MCF 10A (cell line): ENCODE measurements at regions not wholly inside any gene's neighbourhood (a gene's known extent, or its start where the extent isn't known, plus 50 kb on each side); places are given as distances from the start of the nearest gene placed in this dataset.
"Not testable (repeated sequence)": the region's sequence is repeated elsewhere in the genome, so short reads cannot be mapped to it uniquely, and the experiment has no call there.

Experiments
- BruUV-seq: library from RNA; stranded (reverse); fragments of 400-500 nt; replicated peaks from 2 replicates; lab custom pipeline; 2021; lab: Mats Ljungman, UMichigan
- CTCF ChIA-PET: fragments of 300-600 bp; sonication (Branson Sonifier 250); formaldehyde crosslinking; extraction: SDS; loops from one replicate; lab custom pipeline; 2021; ENCODE audit warnings: antibody characterized with exemption, inconsistent platforms; lab: Yijun Ruan, JAX
- POLR2A ChIA-PET: fragments of 300-600, 350-650 bp; sonication (Branson Sonifier 250); formaldehyde crosslinking; extraction: SDS; loops from one replicate; lab custom pipeline; 2020; ENCODE audit warnings: antibody characterized with exemption, inconsistent platforms; lab: Yijun Ruan, JAX
- DNase-seq: peaks from one replicate; pipeline ENCODE4 v3.0.0-alpha.2; 2018; ENCODE audit not compliant: unreplicated experiment
- H3K27ac Mint-ChIP-seq: one replicate; pipeline ENCODE4 v1.8.0; 2022; ENCODE audit warnings: mild to moderate bottlenecking, low read depth, mixed read lengths; ENCODE audit not compliant: unreplicated experiment
- H3K27me3 Mint-ChIP-seq: one replicate; pipeline ENCODE4 v1.8.0; 2022; ENCODE audit warnings: mixed read lengths; ENCODE audit not compliant: insufficient read depth, unreplicated experiment
- H3K36me3 Mint-ChIP-seq: one replicate; pipeline ENCODE4 v1.8.0; 2022; ENCODE audit warnings: mild to moderate bottlenecking, moderate library complexity, mixed read lengths; ENCODE audit not compliant: insufficient read depth, unreplicated experiment
- H3K4me1 Mint-ChIP-seq: one replicate; pipeline ENCODE4 v1.8.0; 2022; ENCODE audit warnings: mixed read lengths; ENCODE audit not compliant: insufficient read depth, unreplicated experiment
- H3K4me3 Mint-ChIP-seq: one replicate; pipeline ENCODE4 v1.8.0; 2022; ENCODE audit warnings: mild to moderate bottlenecking, moderate library complexity, mixed read lengths; ENCODE audit not compliant: unreplicated experiment
- H3K9me3 Mint-ChIP-seq: one replicate; pipeline ENCODE4 v1.8.0; 2022; ENCODE audit warnings: mixed read lengths; ENCODE audit not compliant: unreplicated experiment
- CTCF ChIP-seq: fragments of 200-600 bp; IDR thresholded peaks from one replicate; pipeline ENCODE4 v1.8.0; 2022; ENCODE audit warnings: antibody characterized with exemption, mild to moderate bottlenecking; ENCODE audit not compliant: unreplicated experiment
- intact Hi-C: fragments of 100-400 bp; cut with micrococcal nuclease; formaldehyde crosslinking; loops from 2 replicates; pipeline ENCODE4 v1.14.1; 2022

DNA sequence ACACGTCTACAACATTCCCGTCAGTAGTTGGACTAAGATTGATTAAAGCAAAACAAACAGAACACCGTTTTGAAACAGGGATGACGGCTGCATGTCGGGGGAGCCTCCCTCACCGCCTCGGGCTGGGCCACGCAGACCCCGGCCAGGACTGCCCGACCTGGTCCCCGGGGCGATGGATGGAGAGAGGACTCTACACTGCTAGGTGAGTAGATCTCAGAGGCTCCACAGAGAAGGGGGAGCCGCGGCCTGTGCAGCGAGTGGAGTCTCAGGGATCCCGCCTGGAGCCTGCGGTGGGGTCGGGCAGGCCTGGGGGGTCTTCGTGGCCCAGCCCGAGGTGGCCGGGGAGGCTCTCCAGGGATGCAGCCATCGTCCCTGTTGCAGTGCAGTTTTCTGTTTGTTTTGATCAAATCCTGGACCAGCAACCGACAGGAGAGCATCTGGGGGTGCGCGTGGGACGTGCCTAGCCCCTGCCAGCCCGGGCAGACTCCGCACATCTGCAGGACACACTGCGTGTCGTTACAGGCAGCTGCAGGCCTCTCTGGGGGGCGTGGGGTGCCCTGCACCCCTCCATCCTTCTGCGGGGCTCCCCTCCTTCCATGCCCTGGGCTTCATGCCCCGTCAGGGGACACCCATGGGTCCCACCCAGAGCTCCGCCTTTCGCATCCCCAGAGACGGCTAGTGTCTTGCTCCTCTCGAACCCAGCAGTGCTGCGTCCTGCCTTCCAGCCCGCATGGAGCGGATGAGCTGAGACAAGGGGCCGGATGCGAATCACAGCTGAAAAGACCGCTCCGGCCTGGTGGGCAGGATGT is 143.6 kb downstream of the RTP5 start:
- ChIA-PET POLR2A (no interaction called here), CTCF (interaction anchor here (0.7 kb wide), 1 partner anchor 87 kb away, joined by 3 read pairs; no protein-coding TSS in a partner anchor)
- peaks cover 15% of the 10 kb centered on the region for H3K27me3 Mint-ChIP-seq
- no peak for DNase-seq
- H3K4me1 Mint-ChIP-seq, result no peaks in the 10 kb centered on the region
- no peak overlapping the region for H3K4me3 Mint-ChIP-seq
- BruUV-seq, result no TSS peak
- H3K9me3 Mint-ChIP-seq, result no peaks in the 10 kb centered on the region
- H3K27ac Mint-ChIP-seq, result no peak overlapping the region
- intact Hi-C loops, result no loop called here
- no peaks in the 10 kb centered on the region for H3K36me3 Mint-ChIP-seq
- TF ChIP-seq CTCF, result no peak

DNA sequence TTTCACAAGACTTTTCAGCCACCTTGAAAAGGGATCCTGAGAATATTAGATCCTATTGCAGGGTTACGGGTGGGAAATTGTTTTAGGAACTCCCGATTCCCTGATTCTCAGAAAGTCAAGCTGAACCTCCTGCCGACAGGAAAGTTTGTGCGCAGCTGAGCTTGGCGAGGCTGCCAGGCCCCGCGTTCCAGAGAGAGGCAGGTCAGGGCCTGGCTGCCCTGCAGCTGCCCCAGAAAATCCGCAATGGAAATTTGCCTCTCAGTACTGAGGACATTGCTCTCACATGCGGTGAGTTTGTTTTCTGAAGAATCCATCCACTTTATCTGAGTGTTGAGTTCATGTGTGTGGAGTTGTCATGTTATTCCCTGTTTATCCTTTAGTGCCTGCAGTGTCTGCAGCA is 144.2 kb downstream of the RTP5 start:
- Mint-ChIP-seq H3K36me3 (no peaks in the 10 kb centered on the region), H3K27me3 (peaks cover 17% of the 10 kb centered on the region), H3K27ac (no peak overlapping the region), H3K4me1 (no peaks in the 10 kb centered on the region), H3K9me3 (no peaks in the 10 kb centered on the region), H3K4me3 (no peak overlapping the region)
- CTCF ChIA-PET, result interaction anchor here (0.7 kb wide), 1 partner anchor 88 kb away, joined by 3 read pairs; no protein-coding TSS in a partner anchor
- DNase-seq, result no peak
- TF ChIP-seq CTCF, result no peak
- POLR2A ChIA-PET, result no interaction called here
- BruUV-seq, result no TSS peak
- intact Hi-C loops, result no loop called here

DNA sequence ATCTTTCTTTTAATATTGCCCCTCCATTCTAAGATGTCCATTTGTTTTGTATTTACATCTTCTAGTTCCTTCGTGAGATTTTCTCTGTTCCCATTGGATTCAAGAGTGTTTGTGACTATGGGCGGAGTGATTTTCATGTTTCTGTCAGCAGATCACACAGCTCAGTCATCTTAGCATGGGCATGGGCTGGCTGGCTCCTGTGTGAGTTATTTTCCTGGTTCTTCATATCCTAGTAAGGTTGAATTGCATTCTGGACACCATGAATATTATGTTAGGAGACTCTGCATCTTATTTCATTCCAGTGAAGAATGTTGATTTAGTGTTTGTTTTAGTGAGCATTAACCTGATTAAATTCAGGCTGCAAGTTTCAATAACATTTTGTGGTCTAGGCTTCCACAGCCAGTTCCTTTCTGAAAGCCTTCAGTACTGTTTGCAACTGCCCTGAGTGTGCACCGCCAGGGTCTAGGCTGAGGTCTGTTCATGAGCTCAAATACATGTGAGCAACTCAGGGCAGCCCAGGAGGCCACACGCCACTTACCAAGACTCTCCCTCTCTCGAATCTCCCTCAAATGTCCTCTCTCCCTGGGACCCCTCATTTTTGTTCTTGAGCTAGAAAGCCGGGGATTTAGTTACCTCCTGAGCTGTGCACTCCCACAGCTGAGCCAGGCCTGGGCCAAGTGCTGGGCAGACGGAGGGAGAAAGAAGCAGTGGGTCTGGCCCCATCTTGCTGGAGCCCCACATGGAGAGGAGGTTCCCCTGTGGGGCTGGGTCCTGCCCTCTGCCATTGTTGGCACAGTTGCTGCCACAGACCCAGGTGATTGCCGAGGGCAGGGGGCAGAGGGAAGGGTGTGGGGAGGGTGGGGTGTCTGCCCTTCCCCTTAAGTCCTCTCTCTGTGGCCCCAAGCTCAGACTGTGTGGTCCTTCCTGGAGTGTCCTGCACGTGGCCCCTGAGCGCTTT is 145.9 kb downstream of the RTP5 start:
- no TSS peak for BruUV-seq
- no peak for TF ChIP-seq CTCF
- Mint-ChIP-seq H3K27ac (no peak overlapping the region), H3K27me3 (peaks cover 33% of the 10 kb centered on the region), H3K4me3 (no peak overlapping the region), H3K36me3 (no peaks in the 10 kb centered on the region), H3K9me3 (no peaks in the 10 kb centered on the region), H3K4me1 (no peaks in the 10 kb centered on the region)
- intact Hi-C loops, result no loop called here
- ChIA-PET POLR2A (no interaction called here), CTCF (interaction anchor here (0.6 kb wide), 1 partner anchor 10 kb away, joined by 3 read pairs; no protein-coding TSS in a partner anchor)
- DNase-seq, result no peak

DNA sequence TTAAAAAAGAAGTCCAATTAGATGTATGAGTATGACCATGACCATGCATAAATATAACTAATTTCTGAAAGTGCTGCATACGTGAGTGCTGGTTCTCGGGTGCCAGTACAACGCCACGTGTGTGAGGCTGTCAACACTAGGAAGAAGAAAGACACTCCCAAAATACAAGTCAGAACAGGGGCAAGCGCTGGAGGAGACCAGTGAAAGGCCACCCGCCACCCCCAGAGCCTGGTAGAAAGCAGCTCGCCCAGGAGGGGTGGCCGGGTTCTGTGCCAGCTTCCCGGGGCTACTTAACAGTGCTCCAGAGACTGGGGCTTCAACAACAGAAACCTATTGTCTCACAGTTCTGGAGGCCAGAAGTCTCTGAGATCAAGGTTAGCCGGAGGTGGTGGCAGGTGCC is 147.6 kb downstream of the RTP5 start:
- H3K36me3 Mint-ChIP-seq, result no peaks in the 10 kb centered on the region
- H3K9me3 Mint-ChIP-seq, result no peaks in the 10 kb centered on the region
- no peak for TF ChIP-seq CTCF
- ChIA-PET CTCF (no interaction called here), POLR2A (no interaction called here)
- intact Hi-C loops, result no loop called here
- no TSS peak for BruUV-seq
- H3K4me1 Mint-ChIP-seq, result no peaks in the 10 kb centered on the region
- H3K4me3 Mint-ChIP-seq, result no peak overlapping the region
- H3K27ac Mint-ChIP-seq, result no peak overlapping the region
- peaks cover 48% of the 10 kb centered on the region for H3K27me3 Mint-ChIP-seq
- no peak for DNase-seq

- intact Hi-C loops, H3K4me1 Mint-ChIP-seq, H3K36me3 Mint-ChIP-seq, BruUV-seq, H3K9me3 Mint-ChIP-seq, DNase-seq, CTCF ChIA-PET, H3K27ac Mint-ChIP-seq, H3K4me3 Mint-ChIP-seq: not testable (repeated sequence)
- POLR2A ChIA-PET, result interaction anchor here (0.8 kb wide), 1 partner anchor 51 kb away, joined by 4 read pairs; no protein-coding TSS in a partner anchor
- peaks cover 61% of the 10 kb centered on the region for H3K27me3 Mint-ChIP-seq
Observed at GRCh38 chr2:242018416-242018815, 148.9 kb downstream of the RTP5 start.
